Suprapubic skin (tissue), 4 donors: ENCODE measurements at regions not wholly inside any gene's neighbourhood (a gene's known extent, or its start where the extent isn't known, plus 50 kb on each side); places are given as distances from the start of the nearest gene placed in this dataset.

Experiments
- DNase-seq, 2 donors: peaks; one replicate each; pipeline ENCODE4 v3.0.0-alpha.2; 2019; ENCODE audit warnings: low spot score in 2 of 2
- H3K27ac ChIP-seq: fragments of 200-600 bp; sonication (generic); one replicate; pipeline ENCODE4 v1.5.1; 2019
- H3K27me3 ChIP-seq: fragments of 200-600 bp; sonication (generic); one replicate; pipeline ENCODE4 v1.5.1; 2019
- H3K36me3 ChIP-seq: fragments of 200-600 bp; sonication (generic); one replicate; pipeline ENCODE4 v1.5.1; 2019
- H3K4me1 ChIP-seq: fragments of 200-600 bp; sonication (generic); one replicate; pipeline ENCODE4 v1.5.1; 2019
- H3K4me3 ChIP-seq: fragments of 200-600 bp; sonication (generic); one replicate; pipeline ENCODE4 v1.5.1; 2019; ENCODE audit warnings: mild to moderate bottlenecking
- H3K9me3 ChIP-seq: fragments of 200-600 bp; sonication (generic); one replicate; pipeline ENCODE4 v1.5.1; 2019
- CTCF ChIP-seq, 2 donors: fragments of 200-600 bp in 1 of 2; fragments of 450-650 bp in 1 of 2; sonication (generic) in 1 of 2; IDR thresholded peaks; one replicate each; pipeline ENCODE4 v1.5.1; 2016 to 2019; ENCODE audit warnings: antibody characterized with exemption in 2 of 2, mild to moderate bottlenecking in 1 of 2, moderate library complexity in 1 of 2
- EP300 ChIP-seq: sonication (generic); formaldehyde crosslinking; IDR thresholded peaks from one replicate; pipeline ENCODE4 v1.6.1; 2017; ENCODE audit warnings: antibody characterized with exemption
- POLR2A ChIP-seq, 2 donors: fragments of 450-650 bp; IDR thresholded peaks; one replicate each; pipeline ENCODE4 v1.6.1; 2017; ENCODE audit warnings: antibody characterized with exemption in 2 of 2, mild to moderate bottlenecking in 2 of 2, moderate library complexity in 2 of 2
- POLR2AphosphoS5 ChIP-seq, 3 donors: sonication (generic); formaldehyde crosslinking; IDR thresholded peaks; one replicate each; pipeline ENCODE4 v1.6.1; 2017; ENCODE audit warnings: antibody characterized with exemption in 3 of 3
- WGBS: methylation state at CpG from one replicate; pipeline ENCODE4 v1.1.5; 2018; 5-methylcytosine and 5-hydroxymethylcytosine counted together

DNA sequence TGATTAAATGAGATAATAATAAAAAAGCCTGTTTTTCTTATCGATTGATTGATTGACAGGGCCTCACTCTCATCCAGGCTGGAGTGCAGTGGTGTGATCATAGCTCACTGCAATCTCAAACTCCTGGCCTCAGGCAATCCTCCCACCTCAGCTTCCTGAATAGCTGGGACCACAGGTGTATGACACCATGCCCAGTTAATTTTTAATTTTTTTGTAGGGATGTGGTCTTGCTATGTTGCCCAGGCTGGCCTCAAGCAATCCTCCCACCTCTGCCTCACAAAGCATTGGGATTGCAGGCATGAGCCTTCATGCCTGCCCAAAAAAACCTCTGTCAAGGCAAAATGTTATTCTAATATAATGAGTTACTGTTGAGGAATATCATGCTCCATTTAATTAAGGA is 346.4 kb upstream of the DAB1 start:
- WGBS, result 64% methylated on average over 1 of the region's 1 CpG
- Histone ChIP-seq H3K4me1 (no peaks in the 10 kb centered on the region), H3K36me3 (no peaks in the 10 kb centered on the region), H3K27ac (no peak overlapping the region), H3K27me3 (no peaks in the 10 kb centered on the region), H3K4me3 (no peak overlapping the region), H3K9me3 (no peaks in the 10 kb centered on the region)
- no peak for TF ChIP-seq POLR2AphosphoS5 (IDR thresholded peaks at IDR 0.05)
- TF ChIP-seq EP300, result no peak
- TF ChIP-seq POLR2A (IDR thresholded peaks at IDR 0.05), result no peak
- no peak for TF ChIP-seq CTCF (IDR thresholded peaks at IDR 0.05)
- DNase-seq, result no peak

DNA sequence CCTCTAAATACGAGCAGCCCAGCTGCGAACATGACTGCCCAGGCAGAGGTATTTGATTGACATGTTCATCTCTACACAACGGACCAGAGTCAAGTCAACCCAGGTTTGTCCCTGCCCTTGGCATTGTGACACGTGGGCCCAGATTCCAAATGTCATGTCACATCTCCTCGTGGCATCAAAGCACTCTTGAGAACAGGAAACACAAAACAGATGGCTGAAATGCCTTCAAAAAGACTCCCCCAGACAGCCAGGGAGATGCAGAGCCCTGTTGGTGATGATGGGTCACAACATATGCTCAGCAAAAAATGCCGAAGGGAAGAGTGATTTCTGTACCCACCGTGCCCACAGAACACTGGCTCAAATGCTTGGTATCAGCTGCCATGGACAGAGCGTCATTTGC is 337.8 kb upstream of the DAB1 start:
- Histone ChIP-seq H3K4me3 (no peak overlapping the region), H3K36me3 (no peaks in the 10 kb centered on the region), H3K9me3 (no peaks in the 10 kb centered on the region), H3K27me3 (no peaks in the 10 kb centered on the region), H3K27ac (no peak overlapping the region), H3K4me1 (no peaks in the 10 kb centered on the region)
- no peak for TF ChIP-seq CTCF (IDR thresholded peaks at IDR 0.05)
- no peak for TF ChIP-seq POLR2A (IDR thresholded peaks at IDR 0.05)
- WGBS, result 50% methylated on average over 8 of the region's 8 CpGs
- DNase-seq, result no peak

DNA sequence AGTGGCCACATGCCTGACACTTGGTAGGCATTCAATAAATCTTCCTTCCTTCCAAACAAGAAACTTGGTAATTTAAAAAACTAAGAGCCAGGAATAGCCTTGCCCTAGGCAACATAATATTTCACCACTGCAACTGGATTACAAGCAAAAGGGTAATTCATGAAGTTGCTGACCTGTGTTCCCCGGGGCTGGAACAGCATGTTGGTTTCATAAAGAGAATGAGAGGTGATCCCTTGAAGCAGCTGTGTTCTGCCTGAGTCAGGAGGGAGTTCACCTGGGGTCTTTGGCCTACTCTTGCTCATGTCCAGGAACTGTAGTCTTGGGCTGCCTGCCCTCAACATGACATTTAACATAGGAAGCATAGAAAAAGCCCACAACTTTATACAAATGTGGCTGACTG is 329.0 kb upstream of the DAB1 start:
- Histone ChIP-seq H3K4me1 (no peaks in the 10 kb centered on the region), H3K27me3 (no peaks in the 10 kb centered on the region), H3K9me3 (no peaks in the 10 kb centered on the region), H3K36me3 (no peaks in the 10 kb centered on the region), H3K4me3 (no peak overlapping the region), H3K27ac (no peak overlapping the region)
- WGBS, result 77% methylated on average over 1 of the region's 1 CpG
- DNase-seq, result no peak
- TF ChIP-seq POLR2AphosphoS5 (IDR thresholded peaks at IDR 0.05), result no peak

DNA sequence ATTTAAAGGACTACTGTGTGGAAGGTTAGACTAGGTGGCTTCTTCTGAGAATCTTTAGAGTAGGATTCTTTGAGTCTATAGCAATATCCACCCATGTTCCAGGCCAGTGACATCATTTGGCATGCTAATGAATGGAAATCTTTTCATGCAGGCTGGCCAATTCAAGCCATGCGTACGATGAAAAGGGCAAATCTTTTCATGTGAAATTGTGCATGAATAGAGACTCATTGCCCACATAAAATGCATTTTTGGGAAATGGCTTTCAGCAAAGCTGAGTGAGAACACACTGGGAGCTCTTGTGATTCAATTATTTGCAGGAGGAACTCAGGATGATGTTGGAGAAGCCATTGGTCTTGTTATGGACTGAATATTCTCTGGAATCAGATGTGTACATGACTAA is 324.9 kb upstream of the DAB1 start:
- no peaks in the 10 kb centered on the region for H3K4me1 ChIP-seq
- 90% methylated on average over 2 of the region's 2 CpGs for WGBS

DNA sequence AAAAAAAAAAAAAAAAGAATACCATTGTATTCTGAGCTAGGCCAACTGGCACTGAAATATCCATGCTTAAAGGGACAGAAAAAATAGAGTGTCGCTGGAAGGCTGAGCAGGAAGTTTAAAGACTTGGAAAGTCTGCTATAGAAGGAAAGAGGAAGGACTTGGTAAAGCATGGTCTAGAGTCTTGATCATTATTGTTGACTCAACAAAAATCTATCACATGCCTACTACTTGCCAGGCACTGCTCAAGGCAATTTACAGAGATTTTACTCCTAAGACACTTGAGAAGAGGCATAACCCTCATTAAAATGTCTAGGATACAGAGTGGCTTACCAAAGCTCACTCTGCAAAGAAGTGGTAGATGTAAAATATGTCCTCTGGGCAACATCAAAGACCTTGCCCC is 324.0 kb upstream of the DAB1 start:
- Histone ChIP-seq H3K27me3 (no peaks in the 10 kb centered on the region), H3K4me3 (no peak overlapping the region), H3K4me1 (no peaks in the 10 kb centered on the region), H3K27ac (no peak overlapping the region), H3K9me3 (no peaks in the 10 kb centered on the region), H3K36me3 (no peaks in the 10 kb centered on the region)
- 93% methylated on average over 1 of the region's 1 CpG for WGBS
- no peak for DNase-seq
- no peak for TF ChIP-seq EP300

More for the DNA sequence above, 324.9 kb upstream of the DAB1 start:
- no peak for DNase-seq
- Histone ChIP-seq H3K27me3 (no peaks in the 10 kb centered on the region), H3K27ac (no peak overlapping the region), H3K9me3 (no peaks in the 10 kb centered on the region), H3K36me3 (no peaks in the 10 kb centered on the region), H3K4me3 (no peak overlapping the region)
- TF ChIP-seq CTCF (IDR thresholded peaks at IDR 0.05) (no peak), POLR2AphosphoS5 (IDR thresholded peaks at IDR 0.05) (no peak), EP300 (no peak), POLR2A (IDR thresholded peaks at IDR 0.05) (no peak)

DNA sequence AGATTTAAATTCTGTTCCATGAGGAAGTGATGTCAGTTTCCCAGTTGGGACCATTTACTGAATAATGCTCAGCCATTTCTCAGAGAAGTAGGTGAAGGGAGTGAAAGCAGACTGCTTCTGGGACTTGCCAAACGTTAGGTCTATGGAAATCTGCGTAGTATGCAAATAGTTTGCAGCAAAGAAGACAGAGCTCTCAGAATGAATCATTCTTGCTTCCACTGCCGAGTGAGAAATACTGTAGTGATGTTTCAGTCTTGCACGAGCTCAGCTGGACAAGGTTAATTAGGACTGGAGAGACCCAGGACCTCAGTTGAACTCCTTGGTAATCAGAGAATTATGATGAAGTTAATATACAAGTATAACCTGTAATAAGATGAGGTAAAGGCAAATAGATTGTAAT is 317.7 kb upstream of the DAB1 start:
- H3K27me3 ChIP-seq, result no peaks in the 10 kb centered on the region
- H3K36me3 ChIP-seq, result no peaks in the 10 kb centered on the region
- no peaks in the 10 kb centered on the region for H3K9me3 ChIP-seq
- no peaks in the 10 kb centered on the region for H3K4me1 ChIP-seq
- no peak for TF ChIP-seq POLR2A (IDR thresholded peaks at IDR 0.05)
- no peak for DNase-seq
- H3K4me3 ChIP-seq, result no peak overlapping the region
- WGBS, result 68% methylated on average over 4 of the region's 4 CpGs
- no peak overlapping the region for H3K27ac ChIP-seq

GRCh38 chr1:57736940-57737339 is 313.1 kb upstream of the DAB1 start:
- 74% methylated on average over 6 of the region's 6 CpGs for WGBS
- TF ChIP-seq EP300 (no peak), CTCF (IDR thresholded peaks at IDR 0.05) (no peak), POLR2AphosphoS5 (IDR thresholded peaks at IDR 0.05) (no peak), POLR2A (IDR thresholded peaks at IDR 0.05) (no peak)
- no peak for DNase-seq

More at GRCh38 chr1:57736940-57737339, 313.1 kb upstream of the DAB1 start:
- H3K36me3 ChIP-seq, result no peaks in the 10 kb centered on the region
- no peaks in the 10 kb centered on the region for H3K4me1 ChIP-seq
- H3K9me3 ChIP-seq, result no peaks in the 10 kb centered on the region
- no peak overlapping the region for H3K27ac ChIP-seq
- no peak overlapping the region for H3K4me3 ChIP-seq
- H3K27me3 ChIP-seq, result no peaks in the 10 kb centered on the region
